Suppressor macrophage treated with lipopolysaccharide for 1 hour (primary cell): ENCODE measurements at regions not wholly inside any gene's neighbourhood (a gene's known extent, or its start where the extent isn't known, plus 50 kb on each side); places are given as distances from the start of the nearest gene placed in this dataset.

Experiments used
- DNase-seq, 3 donors: peaks; one replicate each; pipeline ENCODE4 v3.0.0-alpha.2; 2020 to 2022

DNA sequence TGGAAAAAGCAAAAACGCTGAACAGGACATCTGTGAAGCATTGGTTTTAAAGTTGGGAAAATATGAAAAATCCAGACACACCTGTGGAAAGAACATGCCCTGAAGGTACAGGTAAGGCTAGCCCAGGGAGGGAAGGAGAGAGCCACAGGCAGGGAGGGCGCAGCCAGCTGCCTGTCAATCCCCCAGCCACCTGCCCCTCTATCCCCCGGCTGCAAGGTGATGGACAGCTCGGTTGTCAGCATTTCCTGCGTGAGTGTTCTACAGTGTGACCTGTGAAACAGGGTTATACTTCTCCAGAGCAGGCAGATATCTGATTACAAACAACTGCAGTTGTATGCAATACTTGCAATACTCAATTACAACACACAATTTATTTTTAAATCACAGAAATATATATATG, 358.1 kb downstream of the SMOC2 start:
- no peak for DNase-seq

DNA sequence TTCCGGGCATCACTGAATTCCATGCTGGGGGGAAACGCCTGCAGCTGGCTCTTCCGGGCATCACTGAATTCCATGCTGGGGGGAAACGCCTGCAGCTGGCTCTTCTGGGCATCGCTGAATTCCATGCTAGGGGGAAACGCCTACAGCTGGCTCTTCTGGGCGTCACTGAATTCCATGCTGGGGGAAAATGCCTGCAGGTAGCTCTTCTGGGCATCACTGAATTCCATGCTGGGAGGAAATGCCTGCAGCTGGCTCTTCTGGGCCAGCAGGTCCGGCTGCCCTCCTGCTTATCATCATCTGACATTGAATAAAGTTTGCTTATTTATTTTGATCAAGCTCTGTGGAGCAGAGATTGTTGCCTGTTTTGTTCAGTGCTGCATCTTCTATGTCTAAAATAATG, 355.1 kb downstream of the SMOC2 start:
- DNase-seq = no peak

DNA sequence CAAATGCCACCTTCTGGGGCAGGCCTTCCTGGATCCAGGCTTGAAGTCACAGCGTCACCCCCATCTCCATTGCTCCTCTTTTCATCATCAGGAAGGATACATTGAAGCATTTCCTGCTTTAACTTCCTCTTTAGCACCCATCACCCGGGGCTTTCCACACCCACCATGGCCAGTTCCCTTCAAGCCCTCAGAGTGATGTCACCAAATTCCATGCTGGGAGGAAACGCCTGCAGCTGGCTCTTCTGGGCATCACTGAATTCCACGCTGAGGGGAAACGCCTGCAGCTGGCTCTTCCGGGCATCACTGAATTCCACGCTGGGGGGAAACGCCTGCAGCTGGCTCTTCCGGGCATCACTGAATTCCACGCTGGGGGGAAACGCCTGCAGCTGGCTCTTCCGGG, 354.6 kb downstream of the SMOC2 start:
- DNase-seq = peak; percentile 11 to 32 (median 25)

DNA sequence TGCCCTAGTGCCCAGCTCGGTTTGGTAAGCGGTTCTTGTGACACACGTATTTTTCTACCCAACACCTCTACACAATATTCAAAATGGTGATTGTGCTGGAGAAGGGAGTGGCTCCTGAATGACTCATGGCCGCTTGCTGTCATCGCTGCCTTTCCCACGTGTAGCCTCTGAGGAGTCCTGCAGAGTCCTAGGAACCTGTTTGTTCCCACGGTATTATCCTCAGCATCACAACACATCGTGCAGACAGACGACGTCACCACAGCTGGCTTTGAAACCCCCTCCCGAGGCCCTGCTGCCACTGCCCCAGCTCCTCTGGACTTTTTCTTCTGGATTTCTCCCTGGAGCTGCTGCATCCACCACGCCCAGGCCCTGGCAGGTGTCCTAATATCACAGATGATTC, 353.5 kb downstream of the SMOC2 start:
- no peak for DNase-seq

DNA sequence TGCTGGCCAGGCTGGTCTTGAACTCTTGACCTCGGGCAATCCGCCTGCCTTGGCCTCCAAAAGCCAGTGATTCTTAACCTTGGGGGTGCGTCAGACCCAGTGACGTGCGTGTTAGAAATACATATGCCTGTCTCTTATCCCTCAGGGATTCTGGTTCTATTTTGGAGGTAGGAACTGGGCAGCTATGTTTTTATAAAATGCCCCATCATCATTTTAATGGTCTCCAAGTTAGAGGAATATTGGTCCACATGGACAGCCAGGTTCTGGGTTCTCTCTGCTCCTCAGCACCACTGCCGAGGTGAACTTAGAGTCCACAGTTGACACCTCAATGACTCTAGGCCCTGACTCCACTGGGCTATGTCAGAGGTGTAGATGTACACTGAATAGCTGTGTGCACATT, 352.7 kb downstream of the SMOC2 start:
- DNase-seq = no peak

DNA sequence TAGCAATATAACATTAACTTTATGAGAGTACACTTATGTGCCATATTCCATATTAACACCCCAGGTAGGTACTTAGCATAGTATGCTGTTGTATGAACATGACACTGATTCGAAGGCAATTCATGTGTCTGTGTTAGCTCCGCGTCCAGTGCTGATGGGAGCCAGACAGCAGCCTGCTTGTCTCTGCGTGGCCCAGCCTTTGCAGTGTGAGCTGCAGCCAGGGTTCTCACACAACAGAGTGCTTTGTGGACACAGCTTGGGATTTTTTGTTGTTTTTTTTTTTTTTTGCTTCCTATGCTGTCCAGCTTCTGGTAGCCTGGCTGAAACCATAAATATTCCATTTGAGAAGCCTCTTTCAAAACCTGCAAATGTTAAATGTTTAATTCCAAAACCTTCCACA, 350.9 kb downstream of the SMOC2 start:
- DNase-seq = no peak

DNA sequence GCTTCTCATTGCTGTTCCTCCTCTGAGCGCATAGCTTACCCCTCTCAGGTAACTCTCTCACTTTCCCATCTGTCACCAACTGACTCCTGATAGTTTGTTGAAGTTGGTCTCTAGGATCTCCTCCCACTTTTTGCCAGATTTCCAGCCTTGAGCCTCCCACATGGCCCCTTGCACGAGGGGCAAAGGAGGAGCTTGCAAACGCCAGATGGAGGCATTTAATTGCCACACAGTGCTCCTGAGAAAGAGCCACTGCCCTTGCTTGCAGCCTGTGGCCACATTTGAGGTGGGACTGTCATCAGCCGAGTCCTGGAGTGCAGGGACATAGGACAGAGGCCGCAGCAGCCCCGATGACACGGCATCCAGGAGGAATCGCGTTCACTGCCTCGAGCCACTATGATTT, 348.7 kb downstream of the SMOC2 start:
- DNase-seq = no peak

DNA sequence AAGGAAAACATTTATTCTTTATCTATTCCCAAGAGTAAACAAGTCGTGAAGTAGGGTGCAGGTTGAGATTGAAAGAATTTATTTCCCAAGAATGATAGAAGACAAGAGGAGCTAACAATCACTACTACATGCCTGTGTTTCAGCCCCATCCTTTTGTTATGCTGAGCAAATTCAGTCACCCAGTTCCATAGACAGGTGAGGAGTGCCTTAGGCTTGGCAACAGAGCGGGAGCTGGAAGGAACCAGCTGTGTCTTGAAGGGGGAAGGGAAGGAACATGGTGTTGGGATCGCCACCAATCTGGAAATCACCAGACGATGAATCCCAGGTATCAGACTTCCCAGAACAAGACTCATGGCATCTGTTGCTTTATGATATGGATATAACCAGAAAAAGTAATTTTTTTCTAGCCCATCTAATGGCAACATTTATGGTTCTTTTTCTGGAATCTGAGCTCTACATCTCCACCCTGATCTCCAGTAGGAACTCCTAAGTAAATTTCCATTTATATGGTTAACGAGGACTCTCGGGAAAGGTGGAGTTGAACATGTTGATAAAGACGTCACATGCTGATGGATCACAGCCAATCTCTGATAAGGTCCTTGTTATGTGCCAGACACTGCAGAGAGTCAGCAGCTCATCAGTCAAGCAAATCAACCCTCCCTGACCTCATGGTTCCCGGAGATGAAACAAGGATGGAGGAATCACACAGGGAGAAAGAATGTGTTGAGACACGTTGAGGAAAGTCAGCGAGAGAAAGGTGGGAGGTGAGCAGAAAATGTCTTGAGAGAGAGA, 344.9 kb downstream of the SMOC2 start:
- DNase-seq = no peak

DNA sequence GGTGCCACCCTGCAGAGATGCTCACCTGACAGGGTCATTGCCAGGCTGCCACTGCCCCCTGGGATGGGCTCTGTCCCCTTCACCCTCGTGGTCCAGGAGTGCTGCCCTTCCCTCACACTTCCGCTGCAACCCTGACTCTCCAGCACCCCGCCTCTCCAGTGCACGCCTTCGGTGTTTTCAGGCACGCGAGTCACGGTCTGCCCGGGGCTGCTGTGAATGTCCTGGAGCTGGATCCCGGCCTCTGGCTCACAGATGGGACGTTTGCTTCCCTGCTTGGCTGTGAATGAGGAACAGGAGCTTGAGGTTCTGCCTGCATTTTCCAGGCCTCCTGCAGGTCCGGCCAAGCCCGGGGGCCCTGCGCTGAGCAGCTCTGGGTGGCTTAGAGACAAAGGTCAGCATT, 343.4 kb downstream of the SMOC2 start:
- DNase-seq = no peak

DNA sequence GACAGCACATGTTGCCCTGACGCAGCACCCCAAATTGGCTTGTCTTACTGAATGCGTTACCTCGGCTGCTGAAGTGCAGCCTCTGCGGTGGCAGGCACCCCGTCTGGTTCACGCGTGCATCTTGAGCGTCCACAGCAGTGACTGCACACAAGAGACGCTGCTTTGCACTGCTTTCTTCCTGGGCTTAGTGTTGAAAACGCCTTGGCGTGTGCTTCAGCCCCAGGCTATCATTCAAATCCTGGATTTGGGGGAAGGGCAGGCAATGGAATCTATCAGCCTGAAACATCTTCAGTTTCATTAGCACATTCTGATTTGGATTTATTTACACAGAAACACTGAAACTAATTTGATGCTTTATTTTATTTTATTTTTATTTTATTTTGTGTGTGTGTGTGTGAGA, 342.7 kb downstream of the SMOC2 start:
- DNase-seq = no peak

DNA sequence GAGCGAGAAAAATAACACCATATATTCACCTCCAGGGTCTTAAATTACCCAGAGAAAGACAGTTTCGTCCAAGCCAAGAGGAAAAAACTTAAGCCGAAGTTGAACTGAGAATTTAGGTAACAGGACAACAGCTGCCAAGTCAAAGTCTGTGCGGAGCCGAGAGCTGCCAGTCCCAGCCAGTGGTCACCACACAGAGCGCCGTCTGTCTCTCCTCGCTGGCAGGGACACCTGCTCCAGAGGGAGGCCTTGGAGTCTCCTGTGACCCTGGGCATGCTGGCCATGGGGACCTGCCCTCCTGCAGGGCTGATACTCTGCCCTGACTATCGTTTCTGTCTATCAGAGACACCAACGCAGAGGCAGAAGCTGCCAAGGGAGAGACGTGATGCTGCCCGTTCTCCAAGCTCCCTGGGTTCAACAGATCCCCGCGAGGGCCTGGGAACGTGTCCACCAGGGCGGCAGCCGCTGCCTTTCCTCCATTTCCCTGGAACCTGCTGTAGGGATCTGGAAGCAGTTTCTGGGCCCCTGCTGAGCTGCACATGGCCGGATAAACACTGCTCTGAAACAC, 341.3 kb downstream of the SMOC2 start:
- no peak for DNase-seq

DNA sequence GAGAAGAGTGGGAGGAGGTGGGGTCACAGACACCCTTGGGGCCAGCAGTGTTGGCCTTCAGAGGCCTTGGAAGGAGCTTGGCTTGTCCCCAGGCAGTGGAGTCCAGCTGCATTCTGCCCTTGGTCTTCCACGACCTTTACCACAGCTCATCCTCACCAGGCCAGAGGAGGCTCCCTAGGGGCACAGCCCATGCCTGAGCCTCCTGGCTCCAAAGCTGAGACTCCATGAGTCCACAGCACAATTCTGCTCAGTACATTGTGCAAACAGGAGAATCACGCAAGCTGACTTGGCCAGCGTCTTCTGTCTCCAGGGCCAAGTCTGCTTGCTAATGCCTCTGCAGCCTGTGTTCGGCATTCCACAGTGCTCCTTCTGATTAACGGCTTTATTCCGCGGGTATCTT, 337.2 kb downstream of the SMOC2 start:
- DNase-seq = no peak

DNA sequence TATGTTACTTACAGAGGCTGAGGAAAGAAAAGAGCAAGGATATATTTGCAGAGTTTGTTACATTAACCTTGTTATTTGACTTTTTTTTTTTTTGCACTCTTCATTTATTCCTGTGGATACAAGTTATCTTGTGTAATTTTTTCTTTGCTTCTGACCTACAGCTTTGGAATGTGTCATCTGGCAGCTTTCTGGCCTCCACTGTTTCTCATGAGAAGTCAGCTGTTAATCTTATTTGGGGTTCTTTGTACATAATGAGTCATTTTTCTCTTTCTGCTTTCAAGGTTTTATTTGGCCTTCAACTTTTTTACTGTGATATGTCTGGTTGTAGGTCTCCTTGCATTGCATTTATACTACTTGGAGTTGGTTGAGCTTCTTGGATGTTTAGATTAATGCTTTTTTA, 333.4 kb downstream of the SMOC2 start:
- DNase-seq = no peak

DNA sequence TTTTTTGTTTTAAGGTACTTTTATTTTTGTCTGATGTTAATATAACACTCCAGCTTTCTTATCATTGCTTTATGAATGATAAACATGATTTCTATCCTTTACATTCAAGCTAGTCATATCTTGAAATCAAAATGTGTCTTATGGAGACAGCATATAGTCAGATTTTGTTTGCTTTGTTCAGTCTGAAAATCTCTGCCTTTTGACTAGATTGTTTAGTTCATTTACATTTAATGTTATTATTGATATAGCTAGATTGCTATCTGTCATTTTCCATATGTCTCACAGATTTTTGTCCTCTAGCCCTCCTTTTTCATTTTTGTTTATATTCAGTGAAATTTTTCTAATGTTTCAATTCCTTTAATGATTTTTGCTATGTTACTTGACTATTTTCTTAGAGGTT, 332.8 kb downstream of the SMOC2 start:
- no peak for DNase-seq

DNA sequence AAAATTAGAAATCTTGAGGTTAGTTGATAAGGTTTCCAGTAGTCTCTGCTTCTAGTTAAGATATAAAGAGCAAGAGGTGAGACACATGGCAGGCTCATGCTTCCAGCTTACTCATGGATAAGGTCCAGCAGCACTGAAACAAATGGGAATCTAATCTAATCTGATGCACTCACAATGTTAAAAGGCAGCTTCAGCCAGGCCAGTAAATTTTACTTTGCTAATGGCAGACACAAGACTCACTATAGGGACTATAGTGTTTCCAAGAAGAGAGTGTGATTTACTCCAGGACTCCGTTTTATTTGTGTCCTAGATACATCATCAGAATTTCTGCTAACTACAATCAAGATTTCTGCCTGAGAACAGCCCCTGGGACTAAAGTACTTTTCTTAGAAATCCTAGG, 324.8 kb downstream of the SMOC2 start:
- no peak for DNase-seq

DNA sequence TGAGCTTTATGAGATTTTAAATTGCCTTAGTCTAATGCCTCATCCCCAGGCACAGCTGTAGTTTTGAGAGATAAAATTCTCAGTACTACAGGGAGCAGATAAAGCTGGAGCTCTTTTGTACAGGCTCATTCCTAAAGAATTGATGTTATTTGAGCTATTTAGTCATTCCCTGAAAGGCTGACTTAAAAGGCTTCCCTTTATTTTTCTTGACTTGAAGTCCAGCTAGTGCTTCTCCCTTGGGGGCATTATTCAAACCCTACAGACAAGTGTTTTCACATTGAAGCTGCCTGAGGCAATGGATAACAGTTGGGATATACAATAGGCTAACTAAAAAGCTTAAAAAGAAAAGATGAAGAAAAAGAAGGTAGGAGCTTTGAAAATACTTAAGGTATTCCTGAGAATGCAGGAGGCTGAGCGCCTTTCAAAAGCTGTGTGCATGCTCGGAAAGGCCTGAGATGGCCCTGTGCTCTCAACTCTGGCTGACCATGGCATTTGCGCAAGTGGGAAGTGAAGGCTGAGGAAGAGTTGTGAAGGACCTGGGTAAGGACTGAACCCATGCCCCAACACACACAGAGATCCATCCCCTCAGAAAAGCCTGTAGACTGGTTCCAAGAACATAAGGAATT, 315.1 kb downstream of the SMOC2 start:
- no peak for DNase-seq

DNA sequence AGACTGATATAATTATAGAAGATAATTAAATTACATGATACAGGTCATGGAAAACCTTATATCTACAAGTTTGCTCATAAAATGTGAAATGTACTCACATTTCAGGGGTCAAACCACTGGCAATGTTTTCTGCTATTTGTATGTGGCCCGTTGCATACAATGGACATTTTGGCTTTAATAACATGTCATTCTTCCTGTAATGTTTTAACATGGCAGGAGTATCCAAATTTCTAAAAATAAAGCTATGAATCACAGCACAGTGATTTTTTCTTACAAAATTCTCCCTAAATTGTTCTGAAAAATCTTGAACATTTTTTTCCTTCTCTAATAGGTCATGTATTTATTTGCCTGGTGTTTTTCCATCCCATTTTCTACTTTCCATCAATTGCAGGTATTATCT, 305.7 kb downstream of the SMOC2 start:
- no peak for DNase-seq

DNA sequence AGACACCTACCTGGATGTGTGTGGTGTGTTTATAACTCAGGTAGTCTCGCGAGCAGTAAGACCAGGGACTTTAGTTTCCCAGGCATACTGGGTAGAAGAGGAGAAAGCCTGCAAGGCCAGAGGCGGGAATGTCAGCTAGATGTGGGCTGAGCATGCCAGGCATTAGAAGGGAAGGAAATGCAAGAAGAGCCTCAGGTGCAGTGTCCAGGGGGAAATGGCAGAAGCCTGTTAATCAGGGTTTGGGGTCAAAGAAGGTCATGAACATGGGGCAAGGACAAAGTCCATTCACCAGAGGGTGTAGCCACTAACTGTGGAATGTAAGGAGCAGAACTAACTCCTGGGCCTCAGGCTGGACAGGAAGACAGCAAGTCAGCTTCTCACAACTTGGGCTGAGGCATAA, 305.0 kb downstream of the SMOC2 start:
- DNase-seq = no peak

DNA sequence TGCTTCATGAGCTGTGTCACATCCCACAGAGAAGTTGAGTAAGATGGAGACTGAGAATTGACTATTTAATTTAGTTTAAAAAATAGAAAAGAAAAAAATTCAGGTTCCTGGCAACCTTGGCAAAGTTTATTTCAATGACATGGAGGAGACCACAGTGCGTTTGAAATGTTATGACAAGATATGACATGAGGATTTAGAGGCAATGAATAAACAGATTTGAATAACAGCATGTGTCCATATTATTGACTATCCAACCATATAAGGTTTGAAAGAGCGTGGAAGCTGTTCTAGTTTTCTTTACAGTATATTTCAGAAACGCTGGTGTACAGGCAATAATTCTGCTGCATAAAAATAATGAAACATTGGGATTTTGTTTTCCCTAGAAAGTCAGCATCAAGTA, 303.9 kb downstream of the SMOC2 start:
- no peak for DNase-seq

DNA sequence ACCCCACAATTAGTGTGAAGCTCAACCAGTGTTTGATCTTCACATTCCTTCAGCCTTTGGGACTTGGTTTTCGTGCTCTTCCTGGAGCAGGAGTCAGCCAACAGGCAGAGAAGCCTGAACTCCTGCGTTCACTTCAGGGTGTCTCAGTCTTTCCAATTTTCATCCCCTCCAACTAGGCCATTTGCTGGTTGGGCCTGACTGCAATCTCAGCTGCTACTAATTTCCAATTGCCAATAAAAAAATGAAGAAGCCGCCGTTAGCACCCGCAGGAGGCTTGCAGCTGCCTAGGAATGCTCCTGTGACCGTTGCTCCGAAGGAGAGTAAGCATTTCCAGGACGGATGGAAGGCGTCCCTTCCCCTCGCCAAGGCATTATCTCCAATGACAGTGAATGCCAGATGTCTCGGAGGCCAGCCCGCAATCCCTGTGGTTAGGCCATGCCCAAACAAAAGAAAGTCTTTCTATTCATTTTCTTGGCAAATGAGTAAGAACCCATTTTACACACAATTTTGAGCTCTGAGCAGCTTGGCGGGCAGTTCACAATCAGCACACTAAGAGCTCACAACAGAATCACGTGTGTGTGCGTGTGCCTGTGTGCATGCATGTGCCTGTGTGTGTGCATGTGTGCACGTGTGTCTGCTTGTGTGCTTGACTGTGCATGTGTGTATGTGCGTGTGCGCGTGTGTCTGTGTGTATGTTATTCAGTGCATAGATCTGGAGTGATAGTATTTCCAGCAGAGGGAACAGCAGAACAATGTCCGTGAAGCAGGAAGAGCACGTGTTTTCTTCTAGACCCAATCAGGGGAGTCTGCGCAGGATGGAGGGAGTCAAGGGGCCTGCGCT, 301.2 kb downstream of the SMOC2 start:
- DNase-seq = no peak

DNA sequence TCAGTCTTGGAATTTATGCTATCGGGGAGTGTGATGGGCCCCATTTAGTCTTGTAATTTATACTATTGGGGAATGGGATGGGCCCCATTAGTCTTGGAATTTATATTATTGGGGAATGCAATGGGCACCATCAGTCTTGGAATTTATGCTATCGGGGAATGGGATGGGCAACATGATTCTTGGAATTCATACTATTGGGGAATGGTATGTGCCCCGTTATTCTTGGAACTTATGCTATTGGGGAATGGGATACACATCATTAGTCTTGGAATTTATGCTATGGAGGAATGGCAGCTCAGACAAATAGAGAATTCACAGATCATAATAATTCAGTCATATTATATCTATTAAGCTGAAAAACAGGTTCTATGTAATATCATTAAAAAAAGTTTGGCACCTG, 300.3 kb downstream of the SMOC2 start:
- DNase-seq = no peak

DNA sequence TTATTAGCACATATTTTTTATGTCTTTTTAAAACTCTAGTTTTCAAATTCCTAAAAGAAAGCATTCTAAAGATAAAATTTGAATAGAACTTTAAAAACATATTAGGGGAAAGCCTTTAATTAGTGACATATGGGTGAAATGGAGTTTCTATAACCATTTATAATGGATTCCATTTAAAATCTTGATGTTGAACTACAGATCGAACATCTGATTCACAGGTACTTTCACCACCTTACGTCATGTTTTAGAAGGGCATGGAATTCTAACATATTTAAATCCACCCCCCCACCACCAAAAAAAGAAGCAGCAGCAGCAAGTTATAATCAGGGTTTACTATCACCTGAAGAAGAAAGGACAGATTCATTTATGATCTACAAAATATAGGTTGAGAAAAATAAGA, 298.4 kb downstream of the SMOC2 start:
- no peak for DNase-seq

DNA sequence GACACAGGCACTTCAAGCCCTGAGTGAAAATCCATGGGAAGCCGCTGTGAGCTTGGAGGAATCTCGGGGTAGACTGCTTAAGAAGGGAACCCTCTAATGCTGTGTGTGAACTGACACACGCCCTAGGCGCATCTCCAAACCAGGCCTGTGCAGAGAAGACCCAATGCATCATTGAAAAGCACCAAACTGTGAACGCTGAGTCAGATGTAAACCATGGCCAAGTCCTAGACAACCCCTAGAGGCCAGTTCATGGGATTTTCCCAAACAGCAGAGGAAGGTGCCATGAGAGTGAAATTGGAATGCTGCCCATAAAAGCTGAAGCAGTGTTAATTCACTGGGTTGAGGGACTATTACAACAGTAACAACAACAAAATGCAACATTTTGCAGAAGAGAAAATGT, 296.5 kb downstream of the SMOC2 start:
- DNase-seq = no peak

DNA sequence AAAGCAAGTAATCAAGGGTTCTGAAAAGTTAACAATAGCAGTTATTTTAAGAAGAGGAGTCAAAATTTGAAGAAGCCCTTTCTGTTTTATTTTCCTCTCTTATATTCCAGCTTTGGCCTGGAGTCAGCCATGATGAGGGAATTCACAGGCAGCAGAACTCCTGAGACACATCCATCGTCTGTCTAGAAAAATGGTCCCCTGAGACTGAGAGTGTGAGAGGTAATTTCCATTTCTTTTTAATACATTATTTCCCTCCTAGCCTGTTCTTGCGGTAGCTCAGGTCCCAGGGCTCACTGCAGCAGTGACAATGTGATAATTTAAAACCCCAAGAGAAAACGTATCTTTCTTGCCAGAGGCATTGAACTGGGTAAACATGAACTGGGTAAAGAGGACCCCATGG, 296.0 kb downstream of the SMOC2 start:
- no peak for DNase-seq
